SKM-1 (cell line): ENCODE measurements at regions not wholly inside any gene's neighbourhood (a gene's known extent, or its start where the extent isn't known, plus 50 kb on each side); places are given as distances from the start of the nearest gene placed in this dataset.
"Not testable (repeated sequence)": the region's sequence is repeated elsewhere in the genome, so short reads cannot be mapped to it uniquely, and the experiment has no call there.

Experiments
- DNase-seq: peaks from one replicate; lab custom pipeline; 2025; ENCODE audit not compliant: unreplicated experiment; lab: John Stamatoyannopoulos, UW

DNA sequence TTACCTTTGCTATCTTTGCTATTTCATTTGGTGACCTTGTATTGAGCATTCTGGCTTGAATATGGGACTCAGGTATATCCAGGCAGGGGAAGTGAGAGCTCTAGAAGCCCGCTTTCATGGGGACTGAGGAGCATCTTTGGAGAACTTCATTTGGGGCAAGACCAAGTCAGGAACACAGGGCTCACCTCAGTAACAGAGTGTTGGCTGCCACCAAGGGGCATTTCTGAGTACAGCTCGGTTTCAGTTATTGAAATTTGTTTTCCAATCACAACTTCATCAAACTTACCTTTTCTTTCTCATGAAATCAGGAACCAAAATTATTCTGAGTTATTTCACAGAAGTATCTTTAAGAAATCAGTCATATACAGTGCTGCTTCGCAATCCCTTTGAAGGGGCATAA lies 337.2 kb downstream of the C7orf25 start:
- DNase-seq, result no peak

- no peak for DNase-seq
Observed at GRCh38 chr7:42573881-42574672, 337.1 kb upstream of the GLI3 start.

DNA sequence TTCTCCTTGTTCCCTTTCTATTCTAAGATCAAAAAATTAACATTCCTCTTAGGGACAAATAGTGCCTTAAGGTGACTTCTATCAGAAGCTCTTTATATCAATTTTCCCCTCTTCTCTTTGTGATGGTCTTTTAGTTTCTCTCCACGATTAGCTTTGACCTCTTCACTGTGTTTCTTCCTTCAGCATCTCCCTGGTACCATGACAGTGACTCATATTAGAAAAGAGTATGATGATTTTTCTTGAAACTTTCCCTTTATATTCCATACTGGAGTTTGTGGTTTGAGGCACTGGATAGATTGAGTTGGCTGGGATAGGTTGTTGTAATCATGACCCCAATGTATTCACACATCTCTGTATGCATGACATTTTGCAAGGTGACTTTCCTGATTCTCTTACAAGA lies 335.6 kb upstream of the GLI3 start:
- DNase-seq, result no peak

DNA sequence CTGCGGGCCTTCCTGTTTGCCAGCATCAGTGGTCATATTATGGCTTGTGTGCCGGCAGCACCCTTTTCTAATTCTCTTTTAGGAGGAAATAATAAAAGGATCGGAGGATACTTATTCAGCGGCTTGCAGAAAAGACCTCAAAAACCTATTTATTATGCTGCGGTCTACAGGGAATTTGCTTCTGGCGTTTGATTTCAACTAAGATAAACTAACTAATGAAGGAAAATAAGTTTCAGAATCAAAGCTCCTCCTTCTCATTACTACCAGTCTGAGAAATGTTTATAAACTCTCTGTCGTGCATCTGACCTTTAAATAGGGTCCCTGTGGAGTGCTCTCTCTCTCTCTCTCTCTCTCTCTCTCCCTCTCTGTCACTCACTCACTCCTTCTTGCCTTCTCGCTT lies 335.0 kb upstream of the GLI3 start:
- no peak for DNase-seq

GRCh38 chr7:42570944-42571343 lies 333.9 kb upstream of the GLI3 start:
- DNase-seq, result no peak

DNA sequence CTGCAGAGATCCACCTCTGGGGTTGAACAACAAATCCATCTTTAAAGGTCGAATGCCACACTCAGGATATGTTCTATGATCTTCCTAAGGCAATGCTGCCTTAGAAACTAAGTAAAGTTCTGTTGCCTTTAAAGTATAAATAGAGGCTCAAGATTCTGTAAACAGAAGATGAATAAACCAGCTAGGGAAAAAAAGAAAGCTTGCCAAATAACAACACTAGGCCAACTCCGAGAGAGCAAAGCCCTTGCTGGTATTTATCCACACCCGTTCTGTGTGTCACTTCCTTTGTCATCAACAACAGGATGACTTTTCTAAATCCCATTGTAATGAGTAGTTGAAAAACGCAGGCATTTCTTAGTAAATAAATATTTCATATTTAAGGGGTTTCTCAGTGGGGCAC lies 330.0 kb upstream of the GLI3 start:
- no peak for DNase-seq

- DNase-seq, result no peak
Observed at GRCh38 chr7:42561797-42562196, 324.8 kb upstream of the GLI3 start.

DNA sequence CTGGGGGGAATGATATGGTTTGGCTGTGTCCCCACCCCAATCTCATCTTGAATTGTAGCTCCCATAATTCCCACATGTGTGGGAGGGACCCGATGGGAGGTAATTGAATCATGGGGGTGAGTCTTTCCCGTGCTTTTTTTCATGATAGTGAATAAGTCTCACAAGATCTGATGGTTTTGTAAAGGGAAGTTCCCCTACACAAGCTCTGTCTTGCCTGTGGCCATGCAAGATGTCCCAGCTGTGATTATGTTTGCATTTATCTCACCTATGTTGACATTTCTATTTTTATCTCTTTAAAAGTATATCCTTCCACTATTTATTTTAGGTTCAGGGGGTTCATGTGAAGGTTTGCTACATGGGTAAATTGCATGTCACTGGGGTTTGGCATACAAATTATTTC lies 323.9 kb upstream of the GLI3 start:
- no peak for DNase-seq

DNA sequence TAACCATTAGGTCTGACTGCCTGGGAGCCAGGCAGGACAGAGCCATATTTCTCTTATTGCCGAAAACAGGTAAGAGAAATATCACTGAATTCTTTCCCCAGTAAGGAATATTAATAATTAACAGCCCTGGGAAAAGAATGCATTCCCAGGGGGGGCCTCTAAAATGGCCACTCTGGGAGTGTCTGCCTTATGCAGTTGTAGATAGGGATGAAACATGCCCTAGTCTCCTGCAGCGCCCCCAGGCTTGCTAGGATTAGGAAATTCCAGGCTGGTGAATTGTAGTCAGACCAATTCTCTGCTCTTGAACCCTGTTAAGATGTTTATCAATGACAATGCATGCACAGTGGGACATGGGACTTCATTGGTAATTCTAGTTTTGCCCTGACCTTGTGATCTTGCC lies 317.9 kb upstream of the GLI3 start:
- DNase-seq, result not testable (repeated sequence)

GRCh38 chr7:42552227-42552626 lies 315.2 kb upstream of the GLI3 start:
- no peak for DNase-seq

DNA sequence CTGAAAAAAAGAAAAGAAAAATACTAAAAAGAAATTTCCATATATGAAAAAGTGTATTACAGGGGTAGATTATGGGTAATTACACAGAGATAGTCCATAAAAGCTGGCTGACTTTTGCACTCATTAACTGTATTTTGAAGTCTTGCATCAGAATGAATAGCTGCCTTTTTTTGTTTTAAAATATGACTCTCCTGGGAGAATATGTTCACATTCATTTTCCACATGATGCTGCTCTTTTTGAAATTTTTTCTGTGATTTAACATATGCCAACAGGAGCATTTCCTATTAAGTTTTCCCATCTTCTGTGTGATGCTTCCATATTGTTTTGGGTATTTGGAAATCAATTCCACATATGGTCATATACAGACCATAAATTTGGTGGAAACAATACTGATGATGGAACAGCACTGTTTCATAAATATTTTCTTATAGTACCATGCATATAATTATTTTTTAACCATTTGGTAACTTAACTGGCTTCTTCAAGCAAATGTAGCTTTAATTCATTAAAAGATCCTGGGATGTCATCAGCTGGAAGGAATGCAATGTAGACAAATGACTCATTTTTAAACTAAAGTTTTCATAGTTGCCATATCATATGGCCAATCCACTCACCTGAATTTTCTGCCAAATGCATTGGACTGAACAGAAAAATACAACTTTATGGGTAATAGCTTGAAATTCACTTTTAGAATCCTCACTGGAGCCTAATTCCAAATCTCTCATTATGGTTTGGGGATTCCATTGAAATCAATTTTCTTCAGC lies 313.9 kb upstream of the GLI3 start:
- DNase-seq, result no peak

- no peak for DNase-seq
Observed at GRCh38 chr7:42549866-42550485, 313.0 kb upstream of the GLI3 start.

GRCh38 chr7:42548816-42549611 lies 312.0 kb upstream of the GLI3 start:
- DNase-seq, result no peak

- no peak for DNase-seq
Observed at GRCh38 chr7:42545049-42545724, 308.2 kb upstream of the GLI3 start.

GRCh38 chr7:42543953-42544352 lies 306.9 kb upstream of the GLI3 start:
- no peak for DNase-seq

DNA sequence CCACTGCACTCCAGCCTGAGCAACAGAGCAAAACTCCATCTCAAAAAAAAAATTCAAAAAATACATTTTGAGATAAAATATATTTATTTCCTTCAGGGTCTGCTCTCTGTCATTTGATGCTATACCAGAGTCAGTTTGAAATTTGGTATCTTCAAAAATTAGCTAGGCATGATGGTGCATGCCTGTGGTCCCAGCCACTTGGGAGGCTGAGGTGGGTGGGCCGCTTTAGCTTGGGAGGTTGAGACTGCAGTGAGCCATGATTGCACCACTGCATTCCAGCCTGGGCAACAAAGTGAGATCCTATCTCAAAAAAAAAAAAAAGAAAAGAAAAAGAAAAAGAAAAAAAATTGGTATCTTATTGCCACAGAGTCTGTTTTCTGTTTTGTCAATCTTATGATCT lies 305.4 kb upstream of the GLI3 start:
- not testable (repeated sequence) for DNase-seq

- no peak for DNase-seq
Observed at GRCh38 chr7:42534441-42534840, 297.4 kb upstream of the GLI3 start.

DNA sequence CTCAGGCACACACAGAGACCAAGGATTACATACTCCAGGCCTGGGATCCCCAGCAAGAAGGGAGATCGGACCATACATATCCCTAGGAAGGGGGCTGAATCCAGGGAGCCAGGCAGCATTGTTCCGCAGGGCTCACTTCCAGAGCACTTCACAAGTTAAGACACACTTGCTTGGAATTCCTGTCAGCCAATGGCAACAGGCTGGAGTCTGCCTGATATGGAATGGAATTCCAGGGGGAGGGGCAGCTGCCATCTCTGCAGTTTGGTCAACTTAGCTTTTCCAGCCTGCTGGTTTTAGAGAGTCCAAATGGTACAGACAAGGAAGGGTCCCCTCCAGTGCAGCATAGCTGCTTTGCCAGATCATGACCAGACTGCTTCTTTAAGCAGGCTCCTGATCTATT lies 290.0 kb upstream of the GLI3 start:
- no peak for DNase-seq

GRCh38 chr7:42522227-42522991 lies 285.4 kb upstream of the GLI3 start:
- no peak for DNase-seq

DNA sequence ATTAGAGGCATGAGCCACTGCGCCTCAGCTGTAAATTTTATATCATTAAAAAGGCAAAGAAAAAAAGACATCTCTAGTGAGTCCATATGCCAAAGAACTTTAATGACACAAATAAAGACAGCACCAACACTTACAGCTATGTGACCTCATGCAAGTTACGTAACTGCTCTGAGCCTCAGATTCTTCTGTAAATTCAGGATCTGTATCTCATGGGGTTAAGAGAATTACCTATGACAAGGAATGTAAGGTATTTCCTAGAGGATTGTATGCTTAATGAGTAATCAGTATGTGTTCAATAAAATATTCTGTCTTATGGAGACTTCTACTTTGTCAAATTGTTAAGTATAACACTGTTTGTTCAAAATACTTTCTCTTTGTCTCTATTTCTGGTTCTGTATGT lies 274.0 kb upstream of the GLI3 start:
- DNase-seq, result no peak
